SK-N-MC (cell line): ENCODE measurements at regions not wholly inside any gene's neighbourhood (a gene's known extent, or its start where the extent isn't known, plus 50 kb on each side); places are given as distances from the start of the nearest gene placed in this dataset.

Source experiments
- EZH2 ChIP-seq: fragments of 200-600 bp; sonication (generic); IDR thresholded peaks from one replicate; pipeline ENCODE4 v1.6.1; 2017; ENCODE audit warnings: antibody characterized with exemption
- POLR2AphosphoS5 ChIP-seq: IDR thresholded peaks from 2 replicates; pipeline ENCODE4 v1.6.1; 2012; ENCODE audit warnings: mild to moderate bottlenecking, low read depth, low read length, borderline replicate concordance

- TF ChIP-seq EZH2 (no peak), POLR2AphosphoS5 (no peak)
Measured at GRCh38 chr14:38611928-38612327, 356.0 kb upstream of the CLEC14A start.
